Esophagus muscularis mucosa (tissue), 4 donors: ENCODE measurements at regions not wholly inside any gene's neighbourhood (a gene's known extent, or its start where the extent isn't known, plus 50 kb on each side); places are given as distances from the start of the nearest gene placed in this dataset.

Experiments
- DNase-seq: peaks from one replicate; pipeline ENCODE4 v3.0.0-alpha.2; 2017; ENCODE audit errors: extremely low spot score
- H3K27ac ChIP-seq, 4 donors: fragments of 200-600 bp; sonication (generic); replicated peaks in 1 of 4; 1 replicate in 3 of 4; 2 replicates in 1 of 4; pipeline ENCODE4 v1.5.1; 2016 to 2019; ENCODE audit warnings: mild to moderate bottlenecking in 1 of 4
- H3K27me3 ChIP-seq, 4 donors: fragments of 200-600 bp; sonication (generic); one replicate each; pipeline versions ENCODE4 v1.5.1 to v1.6.0; 2016 to 2019
- H3K36me3 ChIP-seq, 4 donors: fragments of 200-600 bp; sonication (generic); one replicate each; pipeline ENCODE4 v1.5.1; 2016 to 2019
- H3K4me1 ChIP-seq, 4 donors: fragments of 200-600 bp; sonication (generic); one replicate each; pipeline ENCODE4 v1.5.1; 2016 to 2019
- H3K4me3 ChIP-seq, 4 donors: fragments of 200-600 bp; sonication (generic); 1 replicate in 2 of 4; 2 replicates in 2 of 4; pipeline ENCODE4 v1.5.1; 2016 to 2019; ENCODE audit warnings: mild to moderate bottlenecking in 4 of 4, moderate library complexity in 1 of 4
- H3K9me3 ChIP-seq, 4 donors: fragments of 200-600 bp; sonication (generic); 1 replicate in 3 of 4; 2 replicates in 1 of 4; pipeline ENCODE4 v1.5.1; 2016 to 2019
- CTCF ChIP-seq, 3 experiments: fragments of 200-600 bp in 2 of 3; fragments of 450-650 bp in 1 of 3; sonication (generic) in 2 of 3; IDR thresholded peaks; one replicate each; pipeline ENCODE4 v1.5.1; 2017 to 2019; ENCODE audit warnings: antibody characterized with exemption in 3 of 3, mild to moderate bottlenecking in 2 of 3, moderate library complexity in 1 of 3
- EP300 ChIP-seq: sonication (generic); formaldehyde crosslinking; IDR thresholded peaks from one replicate; pipeline ENCODE4 v1.6.1; 2017; ENCODE audit warnings: antibody characterized with exemption
- POLR2A ChIP-seq: fragments of 450-650 bp; IDR thresholded peaks from one replicate; pipeline ENCODE4 v1.6.1; 2017; ENCODE audit warnings: antibody characterized with exemption, moderate library complexity, mild to moderate bottlenecking, low read depth
- POLR2AphosphoS5 ChIP-seq, 2 donors: sonication (generic); formaldehyde crosslinking; IDR thresholded peaks; one replicate each; pipeline ENCODE4 v1.6.1; 2017; ENCODE audit warnings: antibody characterized with exemption in 2 of 2
- WGBS: methylation state at CpG from one replicate; pipeline ENCODE4 v1.1.5; 2018; 5-methylcytosine and 5-hydroxymethylcytosine counted together
- intact Hi-C: fragments of 100-400 bp; cut with DNase I; formaldehyde crosslinking; loops from one replicate; pipeline ENCODE4 v1.15.1; 2023

GRCh38 chr6:167710363-167710920, 116.3 kb upstream of the AFDN start:
- WGBS: 84% methylated on average over 13 of the region's 13 CpGs
- no peak for DNase-seq
- H3K4me3 ChIP-seq: no peak overlapping the region
- H3K36me3 ChIP-seq: no peaks in the 10 kb centered on the region
- TF ChIP-seq POLR2AphosphoS5 (IDR thresholded peaks at IDR 0.05) (no peak), POLR2A (no peak), CTCF (IDR thresholded peaks at IDR 0.05) (no peak), EP300 (no peak)
- H3K9me3 ChIP-seq: no peaks in the 10 kb centered on the region
- intact Hi-C loops: no loop called here
- H3K4me1 ChIP-seq: peaks cover 0 to 8% (median 0%) of the 10 kb centered on the region in 4 donors
- H3K27me3 ChIP-seq: peaks cover 0 to 44% (median 0%) of the 10 kb centered on the region in 4 donors
- no peak overlapping the region for H3K27ac ChIP-seq

- TF ChIP-seq POLR2AphosphoS5 (IDR thresholded peaks at IDR 0.05) (no peak), POLR2A (no peak), EP300 (no peak), CTCF (IDR thresholded peaks at IDR 0.05) (no peak)
- WGBS: 86% methylated on average over 8 of the region's 8 CpGs
- intact Hi-C loops: no loop called here
- DNase-seq: no peak
- Histone ChIP-seq H3K36me3 (no peaks in the 10 kb centered on the region), H3K27ac (no peak overlapping the region), H3K4me3 (no peak overlapping the region), H3K9me3 (no peaks in the 10 kb centered on the region), H3K4me1 (peaks cover 0 to 8% (median 0%) of the 10 kb centered on the region in 4 donors), H3K27me3 (peaks cover 0 to 44% (median 0%) of the 10 kb centered on the region in 4 donors)
These were observed 115.5 kb upstream of the AFDN start for GRCh38 chr6:167711211-167711610.

- peaks cover 0 to 41% (median 0%) of the 10 kb centered on the region in 4 donors for H3K27me3 ChIP-seq
- H3K27ac ChIP-seq: no peak overlapping the region
- peaks cover 0 to 8% (median 0%) of the 10 kb centered on the region in 4 donors for H3K4me1 ChIP-seq
- TF ChIP-seq EP300 (no peak), POLR2AphosphoS5 (IDR thresholded peaks at IDR 0.05) (no peak), POLR2A (no peak), CTCF (IDR thresholded peaks at IDR 0.05) (no peak)
- WGBS: 94% methylated on average over 10 of the region's 19 CpGs
- H3K9me3 ChIP-seq: no peaks in the 10 kb centered on the region
- H3K36me3 ChIP-seq: no peaks in the 10 kb centered on the region
- intact Hi-C loops: no loop called here
- no peak for DNase-seq
- no peak overlapping the region for H3K4me3 ChIP-seq
These were observed 114.7 kb upstream of the AFDN start for GRCh38 chr6:167711768-167712730.

GRCh38 chr6:167712731-167713475, 113.8 kb upstream of the AFDN start:
- Histone ChIP-seq H3K9me3 (peaks cover 0 to 4% (median 0%) of the 10 kb centered on the region in 4 donors), H3K27me3 (peaks cover 0 to 43% (median 0%) of the 10 kb centered on the region in 4 donors), H3K4me1 (peaks cover 0 to 8% (median 0%) of the 10 kb centered on the region in 4 donors), H3K27ac (no peak overlapping the region), H3K4me3 (no peak overlapping the region), H3K36me3 (no peaks in the 10 kb centered on the region)
- intact Hi-C loops: no loop called here
- no peak for DNase-seq
- TF ChIP-seq EP300 (no peak), POLR2AphosphoS5 (IDR thresholded peaks at IDR 0.05) (no peak), POLR2A (no peak), CTCF (IDR thresholded peaks at IDR 0.05) (no peak)
- WGBS: 80% methylated on average over 15 of the region's 18 CpGs
